ENCODE measurements at regions not wholly inside any gene's neighbourhood (a gene's known extent, or its start where the extent isn't known, plus 50 kb on each side); places are given as distances from the start of the nearest gene placed in this dataset.
"Not testable (repeated sequence)": the region's sequence is repeated elsewhere in the genome, so short reads cannot be mapped to it uniquely, and the experiment has no call there.

GRCh38 chr17:53748159-53748820 lies 74.4 kb upstream of the KIF2B start:
- H3K9me3 ChIP-seq (ENCODE audit: control insufficient read depth, insufficient read depth, low read length); BruUV-seq (replicated peaks); H2BK15ac ChIP-seq (ENCODE audit: low read depth, low read length); H3K4me1 ChIP-seq (ENCODE audit: control insufficient read depth, insufficient read depth, low read length); H4K91ac ChIP-seq (ENCODE audit: insufficient read depth, low read depth, low read length); DNase-seq; in situ Hi-C loops (cut with MboI; ENCODE audit: low sequenced_read_pairs); H4K5ac ChIP-seq (ENCODE audit: low read depth, low read length); H3K79me1 ChIP-seq (ENCODE audit: low read depth in 1 of 2, low read length in 2 of 2); H3K27me3 ChIP-seq (ENCODE audit: control insufficient read depth, insufficient read depth, low read length); H2AK5ac ChIP-seq (ENCODE audit: low read depth, low read length); H2BK120ac ChIP-seq (ENCODE audit: low read depth, low read length); POLR2A ChIA-PET (ENCODE audit: unreplicated experiment); H3K4ac ChIP-seq (ENCODE audit: low read depth, low read length); H4K8ac ChIP-seq (ENCODE audit: low read depth in 2 of 2, low read length in 2 of 2); H3K36me3 ChIP-seq (ENCODE audit: control insufficient read depth, insufficient read depth, low read length); ATAC-seq (ENCODE audit: low read depth); H3K14ac ChIP-seq (replicated peaks; ENCODE audit: low read depth, low read length); H3K56ac ChIP-seq (ENCODE audit: extremely low read depth, insufficient read depth, low read length); H3K4me3 ChIP-seq (ENCODE audit: insufficient read depth, low read depth, low read length); H4K20me1 ChIP-seq (ENCODE audit: insufficient read depth, low read length); H2AFZ ChIP-seq (replicated peaks; ENCODE audit: low read length, poor library complexity); H3K27ac ChIP-seq (ENCODE audit: insufficient read depth, low read length); intact Hi-C loops (cut with micrococcal nuclease); H3K9me1 ChIP-seq (ENCODE audit: insufficient read depth, low read length); dilution Hi-C loops (cut with HindIII; ENCODE audit: low sequenced_read_pairs, unreplicated experiment); H3K18ac ChIP-seq (ENCODE audit: low read depth, low read length); H2BK20ac ChIP-seq (ENCODE audit: low read depth, low read length); H2AK9ac ChIP-seq (replicated peaks; ENCODE audit: low read depth, low read length, poor library complexity); H3K9ac ChIP-seq (ENCODE audit: low read depth, low read length); H3K23ac ChIP-seq (ENCODE audit: low read depth, low read length); H3K4me2 ChIP-seq (ENCODE audit: low read depth, low read length); H2BK5ac ChIP-seq (ENCODE audit: low read depth, low read length, poor library complexity, severe bottlenecking); CTCF ChIA-PET: not testable (repeated sequence)
- TF ChIP-seq MAFK (IDR thresholded peaks at IDR 0.05; ENCODE audit: low read depth, low read length) = peak; percentile 37
- no CpG with 5 or more reads among the region's 11 CpGs for WGBS, 2 experiments (ENCODE audit: extremely low coverage in 2 of 2, insufficient read length in 1 of 2)

All from IMR-90 (cell line).